Endothelial cell of umbilical vein (primary cell): ENCODE measurements at regions not wholly inside any gene's neighbourhood (a gene's known extent, or its start where the extent isn't known, plus 50 kb on each side); places are given as distances from the start of the nearest gene placed in this dataset.

Experiments
- BruUV-seq: library from RNA; stranded (reverse); fragments of 400-500 nt; replicated peaks from 2 replicates; lab custom pipeline; 2021; lab: Mats Ljungman, UMichigan
- CTCF ChIA-PET: fragments of 300-600, 350-600 bp; sonication (Branson Sonifier 250); formaldehyde crosslinking; loops from one replicate; lab custom pipeline; 2021; ENCODE audit warnings: antibody characterized with exemption, inconsistent platforms; lab: Charles Lee
- POLR2A ChIA-PET: fragments of 300-600, 350-600 bp; sonication (Branson Sonifier 250); formaldehyde crosslinking; loops from one replicate; lab custom pipeline; 2021; ENCODE audit warnings: antibody characterized with exemption, inconsistent platforms; lab: Charles Lee
- DNase-seq: peaks from one replicate; pipeline ENCODE4 v3.0.0-alpha.2; 2011; ENCODE audit warnings: low read depth, low spot score
- FAIRE-seq: peaks from 2 replicates; lab custom pipeline; 2011; peaks lifted over from hg19 to GRCh38; lab: Jason Lieb, UNC
- H2AFZ ChIP-seq: 2 replicates; pipeline ENCODE4 v1.6.0; 2012; ENCODE audit warnings: low read depth, low read length, control low read depth, inconsistent platforms
- H3K27ac ChIP-seq: 2 replicates; pipeline ENCODE4 v1.5.1; 2011; ENCODE audit warnings: low read depth, mild to moderate bottlenecking, control low read depth, low read length, moderate library complexity; ENCODE audit not compliant: insufficient read depth
- H3K27me3 ChIP-seq, 2 experiments: 2 replicates each; pipeline versions ENCODE4 v1.6.0 to v1.6.1; 2011; ENCODE audit warnings: low read length in 2 of 2, mixed read lengths in 1 of 2; ENCODE audit not compliant: control insufficient read depth in 2 of 2, insufficient read depth in 2 of 2
- H3K36me3 ChIP-seq, 2 experiments: 2 replicates in 1 of 2; 3 replicates in 1 of 2; pipeline ENCODE4 v1.5.1; 2011; ENCODE audit warnings: low read length in 2 of 2, mild to moderate bottlenecking in 1 of 2, moderate library complexity in 1 of 2; ENCODE audit not compliant: control insufficient read depth in 2 of 2, insufficient read depth in 2 of 2; ENCODE audit errors: extremely low read depth in 1 of 2
- H3K4me1 ChIP-seq: 3 replicates; pipeline ENCODE4 v1.5.1; 2011; ENCODE audit warnings: mild to moderate bottlenecking, low read length; ENCODE audit not compliant: control insufficient read depth, insufficient read depth; ENCODE audit errors: extremely low read depth
- H3K4me2 ChIP-seq: 2 replicates; pipeline ENCODE4 v1.6.1; 2011; ENCODE audit warnings: low read length, control low read depth, mixed read lengths; ENCODE audit not compliant: insufficient read depth
- H3K4me3 ChIP-seq, 3 experiments: fragments of 200-600 bp in 1 of 3; sonication (generic), shearing (Covaris generic) in 1 of 3; replicated peaks in 1 of 3; 2 replicates each; pipeline ENCODE4 v1.5.1; 2011 to 2016; ENCODE audit warnings: control low read depth in 3 of 3, low read length in 3 of 3, mild to moderate bottlenecking in 2 of 3, inconsistent platforms in 1 of 3, low read depth in 1 of 3, moderate library complexity in 1 of 3; ENCODE audit not compliant: insufficient read depth in 1 of 3
- H3K79me2 ChIP-seq: 2 replicates; pipeline ENCODE4 v1.6.0; 2012; ENCODE audit warnings: low read length, inconsistent platforms; ENCODE audit not compliant: control insufficient read depth, insufficient read depth
- H3K9ac ChIP-seq: replicated peaks from 2 replicates; pipeline ENCODE3; 2011; ENCODE audit warnings: low read length, control low read depth; ENCODE audit not compliant: insufficient read depth; ENCODE audit errors: extremely low read depth
- H3K9me1 ChIP-seq: replicated peaks from 3 replicates; pipeline ENCODE4 v1.6.0; 2011; ENCODE audit warnings: mild to moderate bottlenecking, low read length; ENCODE audit not compliant: control insufficient read depth, insufficient read depth; ENCODE audit errors: extremely low read depth
- H3K9me3 ChIP-seq: replicated peaks from 2 replicates; pipeline ENCODE4 v1.5.1; 2012; ENCODE audit warnings: low read length, inconsistent platforms; ENCODE audit not compliant: control insufficient read depth, insufficient read depth
- H4K20me1 ChIP-seq: replicated peaks from 2 replicates; pipeline ENCODE3; 2011; ENCODE audit warnings: mild to moderate bottlenecking, low read length; ENCODE audit not compliant: control insufficient read depth, insufficient read depth; ENCODE audit errors: extremely low read depth
- CTCF ChIP-seq, 2 donors: IDR thresholded peaks; 1 replicate in 1 of 2; 2 replicates in 1 of 2; pipeline ENCODE4 v1.5.1; 2011; ENCODE audit warnings: low read length in 2 of 2, mild to moderate bottlenecking in 2 of 2, moderate library complexity in 2 of 2, control low read depth in 1 of 2, inconsistent platforms in 1 of 2, low read depth in 1 of 2; ENCODE audit not compliant: insufficient read depth in 1 of 2; ENCODE audit errors: extremely low read depth in 1 of 2
- EZH2 ChIP-seq: IDR thresholded peaks from 2 replicates; pipeline ENCODE4 v1.6.1; 2012; ENCODE audit warnings: borderline replicate concordance, low read depth, mild to moderate bottlenecking, moderate library complexity, low read length, inconsistent platforms; ENCODE audit not compliant: severe bottlenecking
- FOS ChIP-seq: IDR thresholded peaks from 2 replicates; pipeline ENCODE4 v1.6.1; 2011; ENCODE audit warnings: mild to moderate bottlenecking, low read length, moderate library complexity, borderline replicate concordance; ENCODE audit not compliant: insufficient read depth
- GATA2 ChIP-seq: IDR thresholded peaks from 2 replicates; pipeline ENCODE4 v1.7.0; 2011; ENCODE audit warnings: low read depth, mild to moderate bottlenecking, moderate library complexity, mixed read lengths, low read length; ENCODE audit not compliant: insufficient read length, insufficient read depth
- JUN ChIP-seq: IDR thresholded peaks from 2 replicates; pipeline ENCODE4 v1.6.1; 2011; ENCODE audit warnings: borderline replicate concordance, low read depth; ENCODE audit not compliant: insufficient read length, insufficient read depth
- MAX ChIP-seq: IDR thresholded peaks from 2 replicates; pipeline ENCODE4 v1.6.1; 2011; ENCODE audit not compliant: insufficient read depth, insufficient read length
- MYC ChIP-seq: IDR thresholded peaks from one replicate; pipeline ENCODE4 v1.6.1; 2011; ENCODE audit warnings: mild to moderate bottlenecking, low read depth, low read length
- POLR2A ChIP-seq: IDR thresholded peaks from 2 replicates; pipeline ENCODE4 v1.6.1; 2012; ENCODE audit warnings: low read depth, mild to moderate bottlenecking, control low read depth, low read length
- POLR2AphosphoS5 ChIP-seq: IDR thresholded peaks from 2 replicates; pipeline ENCODE4 v1.6.1; 2012; ENCODE audit warnings: low read depth, mild to moderate bottlenecking, control low read depth, low read length, moderate library complexity; ENCODE audit not compliant: insufficient read depth
- dilution Hi-C: fragments of 300-500 bp; cut with MboI; formaldehyde crosslinking; loops from one replicate; pipeline ENCODE4 v1.15.0; 2019; ENCODE audit warnings: low sequenced_read_pairs; ENCODE audit not compliant: extremely low pct_ligation_motif_present
- intact Hi-C: fragments of 100-400 bp; cut with micrococcal nuclease; formaldehyde crosslinking; loops from one replicate; pipeline ENCODE4 v1.10.0; 2022

DNA sequence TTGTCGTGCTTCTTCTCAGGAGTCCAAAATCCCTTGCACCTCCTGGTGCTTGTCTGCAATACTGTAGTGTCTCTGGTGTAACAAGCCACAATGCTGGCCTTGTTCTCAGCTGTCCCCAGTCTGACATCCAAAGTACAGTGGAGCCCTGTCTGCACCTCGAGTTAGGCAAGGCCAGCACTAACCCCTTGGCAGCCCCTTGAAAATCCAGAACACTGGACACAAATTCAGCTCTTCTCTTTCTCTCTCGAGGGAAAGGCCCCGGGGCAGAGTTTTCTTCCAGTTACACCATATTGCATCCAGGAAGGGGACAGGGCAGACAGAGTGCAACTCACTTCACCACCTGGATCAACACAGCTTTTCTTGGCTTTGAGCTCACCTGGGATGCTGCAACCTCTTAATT lies 91.3 kb upstream of the ATP10A start:
- dilution Hi-C loops, result no loop called here
- DNase-seq (no peak), FAIRE-seq (no peak)
- TF ChIP-seq EZH2 (no peak), GATA2 (no peak), POLR2A (no peak)
- Histone ChIP-seq H3K9me3 (peaks cover 5% of the 10 kb centered on the region), H3K36me3 (no peaks in the 10 kb centered on the region), H3K9me1 (no peaks in the 10 kb centered on the region), H4K20me1 (no peaks in the 10 kb centered on the region), H3K27me3 (no peaks in the 10 kb centered on the region), H3K4me3 (no peak overlapping the region), H3K9ac (no peak overlapping the region), H3K4me2 (no peak overlapping the region), H3K27ac (no peak overlapping the region), H3K4me1 (no peaks in the 10 kb centered on the region), H3K79me2 (no peaks in the 10 kb centered on the region), H2AFZ (no peak overlapping the region)
- intact Hi-C loops, result no loop called here
- POLR2A ChIA-PET, result no interaction called here
- CTCF ChIA-PET, result no interaction called here
- BruUV-seq, result no TSS peak

DNA sequence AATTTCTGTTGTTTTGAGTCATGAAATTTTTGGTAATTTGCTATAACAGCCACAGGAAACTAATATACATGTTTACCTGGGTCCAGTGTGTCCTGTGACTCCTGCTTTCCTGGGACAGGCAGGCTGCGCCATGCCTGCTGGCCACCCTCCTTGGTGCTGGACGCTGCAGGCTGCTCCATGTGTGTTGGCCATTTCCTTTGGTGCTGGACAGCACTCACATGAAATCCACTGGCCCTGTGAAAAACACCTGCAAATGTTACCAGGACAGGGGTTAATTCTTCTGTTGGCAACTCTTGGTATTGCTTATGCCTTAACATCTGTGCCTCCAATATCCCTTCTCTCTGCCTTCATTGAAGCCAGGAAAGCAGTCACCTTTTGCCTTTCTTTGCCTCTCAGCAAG lies 86.9 kb upstream of the ATP10A start:
- Histone ChIP-seq H3K9me1 (no peaks in the 10 kb centered on the region), H3K27ac (no peak overlapping the region), H3K9me3 (peaks cover 8% of the 10 kb centered on the region), H4K20me1 (no peaks in the 10 kb centered on the region), H3K4me1 (no peaks in the 10 kb centered on the region), H2AFZ (no peak overlapping the region), H3K4me3 (no peak overlapping the region), H3K4me2 (no peak overlapping the region), H3K27me3 (no peaks in the 10 kb centered on the region), H3K36me3 (no peaks in the 10 kb centered on the region), H3K79me2 (no peaks in the 10 kb centered on the region), H3K9ac (no peak overlapping the region)
- FAIRE-seq (no peak), DNase-seq (no peak)
- POLR2A ChIA-PET, result no interaction called here
- dilution Hi-C loops (no loop called here), intact Hi-C loops (no loop called here)
- TF ChIP-seq CTCF (IDR thresholded peaks at IDR 0.05; ENCODE audit: extremely low read depth in 1 of 2, insufficient read depth in 1 of 2, low read depth in 1 of 2, low read length in 2 of 2), result no peak
- TF ChIP-seq POLR2AphosphoS5, result no peak
- no peak for TF ChIP-seq FOS
- no peak for TF ChIP-seq MYC
- TF ChIP-seq POLR2A, result no peak
- TF ChIP-seq JUN, result no peak
- no peak for TF ChIP-seq GATA2
- TF ChIP-seq EZH2, result no peak
- no peak for TF ChIP-seq MAX
- CTCF ChIA-PET, result no interaction called here
- no TSS peak for BruUV-seq
